Activated CD8-positive, alpha-beta T cell treated with anti-CD3 and anti-CD28 coated beads for 36 hours (primary cell): ENCODE measurements at regions not wholly inside any gene's neighbourhood (a gene's known extent, or its start where the extent isn't known, plus 50 kb on each side); places are given as distances from the start of the nearest gene placed in this dataset.

ENCODE experiments used
- ATAC-seq: fragments of 200-7000 bp; cut with Tn5 transposase; one replicate; pipeline ENCODE4 v1.10.0; 2021; ENCODE audit warnings: mild to moderate bottlenecking, moderate library complexity
- CTCF ChIA-PET: fragments of 350-600 bp; sonication (Branson Sonifier 250); formaldehyde crosslinking; loops from one replicate; lab custom pipeline; 2021; ENCODE audit warnings: antibody characterized with exemption; lab: Charles Lee
- POLR2A ChIA-PET: fragments of 350-600 bp; sonication (Branson Sonifier 250); formaldehyde crosslinking; loops from one replicate; lab custom pipeline; 2021; ENCODE audit warnings: antibody characterized with exemption; lab: Charles Lee
- DNase-seq: peaks from one replicate; pipeline ENCODE4 v3.0.0-alpha.2; 2020
- H3K27ac Mint-ChIP-seq: one replicate; pipeline ENCODE4 v1.8.0; 2021; ENCODE audit warnings: mild to moderate bottlenecking, mixed read lengths
- H3K27me3 Mint-ChIP-seq: one replicate; pipeline ENCODE4 v1.8.0; 2021; ENCODE audit warnings: mixed read lengths
- H3K36me3 Mint-ChIP-seq: one replicate; pipeline ENCODE4 v1.8.0; 2021; ENCODE audit warnings: low read depth, mixed read lengths
- H3K4me1 Mint-ChIP-seq: one replicate; pipeline ENCODE4 v1.8.0; 2021; ENCODE audit warnings: low read depth, mixed read lengths
- H3K4me3 Mint-ChIP-seq: one replicate; pipeline ENCODE4 v1.8.0; 2021; ENCODE audit warnings: mild to moderate bottlenecking, moderate library complexity, mixed read lengths
- H3K9me3 Mint-ChIP-seq: one replicate; pipeline ENCODE4 v1.8.0; 2021; ENCODE audit warnings: mixed read lengths
- CTCF ChIP-seq: fragments of 200-600 bp; IDR thresholded peaks from one replicate; pipeline ENCODE4 v1.8.0; 2022; ENCODE audit warnings: antibody characterized with exemption, mild to moderate bottlenecking
- intact Hi-C: fragments of 100-400 bp; cut with micrococcal nuclease; formaldehyde crosslinking; loops from one replicate; pipeline ENCODE4 v1.10.0; 2022

GRCh38 chr2:217057773-217058172, 197.9 kb upstream of the TNP1 start:
- Mint-ChIP-seq H3K4me1 (no peaks in the 10 kb centered on the region), H3K27me3 (peaks cover 9% of the 10 kb centered on the region), H3K4me3 (no peak overlapping the region), H3K9me3 (no peaks in the 10 kb centered on the region), H3K27ac (no peak overlapping the region), H3K36me3 (no peaks in the 10 kb centered on the region)
- ChIA-PET CTCF (no interaction called here), POLR2A (interaction anchor here (1.2 kb wide), 1 partner anchor 20 kb away, joined by 3 read pairs; no protein-coding TSS in a partner anchor)
- intact Hi-C loops: no loop called here
- DNase-seq: no peak
- no peak for ATAC-seq
- no peak for TF ChIP-seq CTCF

GRCh38 chr2:217055624-217056023, 195.8 kb upstream of the TNP1 start:
- H3K27ac Mint-ChIP-seq: no peak overlapping the region
- H3K27me3 Mint-ChIP-seq: peaks cover 9% of the 10 kb centered on the region
- ChIA-PET POLR2A (no interaction called here), CTCF (no interaction called here)
- ATAC-seq (no peak), DNase-seq (no peak)
- H3K4me3 Mint-ChIP-seq: no peak overlapping the region
- H3K36me3 Mint-ChIP-seq: no peaks in the 10 kb centered on the region
- TF ChIP-seq CTCF: no peak
- no peaks in the 10 kb centered on the region for H3K4me1 Mint-ChIP-seq
- intact Hi-C loops: no loop called here
- H3K9me3 Mint-ChIP-seq: no peaks in the 10 kb centered on the region

GRCh38 chr2:217054791-217055190, 194.9 kb upstream of the TNP1 start:
- Mint-ChIP-seq H3K27me3 (peaks cover 12% of the 10 kb centered on the region), H3K4me1 (no peaks in the 10 kb centered on the region), H3K36me3 (no peaks in the 10 kb centered on the region), H3K27ac (no peak overlapping the region), H3K9me3 (no peaks in the 10 kb centered on the region), H3K4me3 (no peak overlapping the region)
- TF ChIP-seq CTCF: no peak
- ChIA-PET CTCF (no interaction called here), POLR2A (no interaction called here)
- intact Hi-C loops: no loop called here
- DNase-seq: no peak
- ATAC-seq: no peak

- POLR2A ChIA-PET: no interaction called here
Observed at GRCh38 chr2:217052856-217053577, 193.2 kb upstream of the TNP1 start.

More at GRCh38 chr2:217052856-217053577, 193.2 kb upstream of the TNP1 start:
- Mint-ChIP-seq H3K4me1 (no peaks in the 10 kb centered on the region), H3K4me3 (no peak overlapping the region), H3K27ac (no peak overlapping the region), H3K27me3 (peaks cover 16% of the 10 kb centered on the region), H3K36me3 (no peaks in the 10 kb centered on the region), H3K9me3 (no peaks in the 10 kb centered on the region)
- CTCF ChIA-PET: no interaction called here
- no peak for ATAC-seq
- TF ChIP-seq CTCF: no peak
- DNase-seq: no peak
- intact Hi-C loops: no loop called here
